ENCODE measurements at regions not wholly inside any gene's neighbourhood (a gene's known extent, or its start where the extent isn't known, plus 50 kb on each side); places are given as distances from the start of the nearest gene placed in this dataset.

DNA sequence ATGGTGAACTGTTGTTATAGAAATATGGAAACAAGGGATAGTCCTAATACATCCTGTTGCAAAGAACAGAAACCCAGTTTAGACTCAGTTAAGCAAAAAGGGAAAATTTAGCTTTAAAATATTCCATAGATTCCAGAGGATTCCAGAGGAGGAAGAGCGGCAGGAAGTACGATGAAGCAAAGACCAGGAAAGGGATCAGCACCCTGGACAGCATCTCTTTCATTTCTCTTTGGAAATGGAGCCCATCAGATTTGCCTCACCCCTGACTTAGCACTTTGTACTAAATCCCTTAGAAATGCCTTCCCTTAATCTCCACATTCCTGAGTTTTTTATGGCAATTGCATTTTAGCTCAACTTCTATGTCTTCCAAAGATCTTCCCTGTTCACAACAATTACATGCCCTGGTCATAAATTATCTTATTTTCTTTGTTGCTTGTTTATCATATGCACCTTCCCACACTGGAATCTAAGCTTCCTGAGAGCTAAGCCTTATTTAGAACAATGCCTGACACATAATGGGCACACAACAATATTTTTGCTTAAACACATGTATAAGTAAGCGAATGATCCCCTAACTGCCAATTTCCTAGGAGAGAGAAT is 150.0 kb upstream of the RBFOX1 start:
- DNase-seq = no peak

DNA sequence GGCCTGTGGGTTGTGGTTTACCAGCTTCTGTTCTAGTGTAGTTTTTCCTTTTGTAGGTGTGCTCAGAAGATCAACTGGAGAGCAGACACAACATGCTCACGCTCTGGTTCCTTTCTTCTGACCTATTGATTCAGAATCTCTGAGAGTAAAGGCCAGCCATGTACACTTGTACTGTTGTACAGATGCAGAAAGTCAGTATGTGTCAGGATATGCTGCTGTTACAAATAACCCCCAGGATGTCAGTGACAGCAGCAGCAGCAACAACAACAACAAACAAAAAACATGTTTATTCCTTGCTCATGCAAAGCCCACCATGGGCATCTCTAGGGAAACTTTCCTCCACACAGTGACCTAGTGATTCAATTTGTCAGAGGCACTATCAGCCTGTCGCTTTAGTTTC is 154.8 kb upstream of the RBFOX1 start:
- DNase-seq = no peak

DNA sequence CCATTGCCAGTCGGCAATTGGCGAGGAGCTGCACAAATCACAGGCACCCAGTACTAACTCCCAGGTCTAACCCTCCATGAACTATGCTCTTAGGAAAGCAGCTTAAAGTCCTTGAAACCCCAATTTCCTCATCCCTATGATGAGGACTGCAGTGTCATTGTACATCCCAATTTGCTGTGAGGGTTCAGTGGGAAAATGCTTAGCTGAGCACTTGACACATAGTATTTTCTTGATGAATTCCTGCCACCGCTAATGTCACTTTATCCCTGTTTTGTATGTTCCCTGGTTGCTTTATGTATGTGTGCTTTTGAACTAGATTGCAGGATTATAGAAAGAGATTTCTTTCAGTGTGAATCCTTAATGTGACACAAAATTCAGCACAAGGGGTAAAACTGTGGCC is 161.5 kb upstream of the RBFOX1 start:
- no peak for DNase-seq

DNA sequence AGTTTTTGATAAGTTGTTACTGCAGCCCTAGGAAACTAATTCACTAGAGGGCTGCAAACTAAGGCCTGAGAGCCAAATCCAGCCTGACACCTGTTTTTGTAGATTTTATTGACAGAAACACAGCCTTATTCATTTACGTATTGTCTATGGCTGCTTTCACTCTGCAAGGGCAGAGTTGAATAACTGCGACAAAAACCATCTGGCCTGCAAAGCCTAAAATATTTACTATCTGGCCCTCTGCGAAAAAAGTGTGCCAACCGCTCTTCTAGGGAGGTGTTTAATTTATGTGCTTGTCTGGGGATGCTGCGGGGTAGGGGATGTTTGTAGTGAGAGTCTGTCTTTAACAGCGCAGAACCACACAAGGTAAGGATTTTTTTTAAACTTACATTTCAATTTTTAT is 165.0 kb upstream of the RBFOX1 start:
- no peak for DNase-seq

DNA sequence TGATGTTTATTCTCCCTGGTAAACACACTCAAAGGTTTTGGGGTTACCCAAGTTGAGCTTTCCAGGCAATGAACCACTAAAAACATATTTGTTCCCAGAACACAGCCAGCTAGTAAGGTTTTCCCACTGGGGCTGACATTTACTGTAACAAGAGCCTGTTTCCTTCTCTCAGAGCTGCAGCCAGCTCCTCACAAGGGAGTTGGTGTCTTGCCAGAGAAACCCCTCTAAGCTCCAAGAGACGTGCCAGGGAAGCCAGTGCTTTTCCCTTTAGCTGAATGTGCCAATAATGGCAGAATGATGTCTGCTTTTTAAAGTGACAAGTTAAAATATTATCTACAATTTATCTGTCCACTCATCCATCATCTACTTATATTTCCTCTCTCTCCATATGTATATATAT is 170.8 kb upstream of the RBFOX1 start:
- DNase-seq = no peak

DNA sequence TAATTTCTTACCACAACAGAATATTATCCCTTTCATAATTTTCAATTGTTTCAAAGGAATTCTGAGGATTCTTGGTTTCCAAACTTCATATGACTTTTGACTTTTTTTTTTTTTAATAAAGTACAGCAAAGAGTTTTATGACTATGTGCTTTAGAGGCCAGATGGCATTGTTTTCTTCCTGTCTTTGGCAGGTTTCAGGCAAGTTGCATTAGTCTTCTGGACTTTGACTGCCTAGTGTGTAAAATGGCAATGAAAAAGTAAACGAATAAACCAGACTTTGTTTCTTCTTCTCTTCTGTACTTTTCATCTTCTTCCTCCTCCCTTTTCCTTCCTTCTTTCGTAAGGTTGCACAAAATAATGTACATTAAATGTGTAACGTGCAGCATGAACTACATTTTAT is 172.6 kb upstream of the RBFOX1 start:
- no peak for DNase-seq

DNA sequence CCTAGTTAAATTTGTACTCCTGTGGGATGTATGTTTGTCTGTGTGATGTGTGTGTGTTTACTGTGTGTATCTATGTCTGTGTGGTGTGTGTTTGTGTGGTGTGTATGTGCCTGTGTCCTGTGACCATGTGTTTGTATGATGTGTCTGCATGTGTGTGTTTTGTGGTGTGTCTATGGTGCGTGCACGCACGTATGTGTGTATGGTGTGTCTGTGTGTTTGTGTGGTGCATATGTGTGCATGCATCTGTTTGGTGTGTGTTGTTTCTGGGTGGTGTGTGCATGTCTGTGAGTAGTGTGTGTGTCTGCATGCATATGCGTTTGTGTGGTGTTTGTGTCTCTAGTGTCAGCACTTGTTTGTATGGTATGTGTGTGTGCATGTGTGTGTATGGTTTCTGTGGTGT is 174.2 kb upstream of the RBFOX1 start:
- DNase-seq = no peak

DNA sequence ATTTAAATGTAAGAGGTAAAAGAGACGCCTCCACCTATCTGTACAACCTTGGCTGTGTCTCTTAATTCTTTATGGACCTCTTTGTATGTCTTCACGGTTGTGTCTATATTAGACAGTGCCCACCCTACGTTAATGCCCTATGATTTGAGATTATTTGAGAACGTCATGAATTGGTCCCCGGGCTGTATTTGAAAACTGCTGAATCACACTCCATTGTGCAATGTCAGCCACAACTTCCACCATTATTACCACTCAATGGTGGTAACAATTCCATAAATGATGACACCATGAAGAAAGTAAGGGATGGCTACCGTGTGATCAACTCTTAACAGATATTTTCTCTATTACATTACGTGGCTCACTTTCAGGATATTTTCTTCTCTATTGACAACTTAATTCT is 182.4 kb upstream of the RBFOX1 start:
- DNase-seq = no peak

DNA sequence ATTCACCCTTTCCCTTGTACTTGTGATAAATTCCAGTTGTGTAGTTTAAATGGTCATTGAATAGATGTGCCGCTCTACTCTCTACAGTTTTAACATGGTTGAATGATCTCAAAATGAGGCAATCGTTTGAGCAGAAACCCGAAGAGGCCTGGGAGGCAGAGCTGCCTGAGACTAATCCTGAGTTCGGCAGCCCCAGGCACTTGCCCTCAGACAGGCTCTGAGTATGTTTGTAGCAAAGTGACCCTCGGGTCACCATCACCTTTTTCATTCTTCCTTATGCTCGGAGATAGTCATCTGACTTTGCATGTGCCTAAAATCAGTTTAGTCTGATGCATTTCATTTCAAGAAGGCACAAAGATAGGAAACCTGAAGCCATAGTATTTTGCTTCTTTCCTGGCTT is 184.0 kb upstream of the RBFOX1 start:
- no peak for DNase-seq

DNA sequence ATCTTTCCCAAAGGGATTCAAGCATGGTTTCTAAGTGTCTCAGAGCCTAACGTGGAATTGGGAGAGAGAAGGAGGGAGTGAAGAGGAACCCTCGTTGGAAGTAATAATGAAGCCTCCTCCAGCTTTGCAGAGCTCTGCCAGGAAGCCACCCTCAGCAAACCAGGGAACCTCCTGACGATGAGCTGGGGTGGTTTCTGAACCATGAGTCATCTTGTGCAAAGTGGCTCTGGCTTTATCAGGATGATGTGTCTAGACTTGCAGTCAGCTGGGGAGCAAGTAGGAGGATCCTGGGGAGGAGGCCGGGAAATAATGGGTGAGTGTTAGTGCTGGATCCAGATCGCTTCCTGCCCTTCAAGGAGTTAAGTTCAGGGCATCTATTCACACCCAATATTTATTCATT is 191.7 kb upstream of the RBFOX1 start:
- no peak for DNase-seq

DNA sequence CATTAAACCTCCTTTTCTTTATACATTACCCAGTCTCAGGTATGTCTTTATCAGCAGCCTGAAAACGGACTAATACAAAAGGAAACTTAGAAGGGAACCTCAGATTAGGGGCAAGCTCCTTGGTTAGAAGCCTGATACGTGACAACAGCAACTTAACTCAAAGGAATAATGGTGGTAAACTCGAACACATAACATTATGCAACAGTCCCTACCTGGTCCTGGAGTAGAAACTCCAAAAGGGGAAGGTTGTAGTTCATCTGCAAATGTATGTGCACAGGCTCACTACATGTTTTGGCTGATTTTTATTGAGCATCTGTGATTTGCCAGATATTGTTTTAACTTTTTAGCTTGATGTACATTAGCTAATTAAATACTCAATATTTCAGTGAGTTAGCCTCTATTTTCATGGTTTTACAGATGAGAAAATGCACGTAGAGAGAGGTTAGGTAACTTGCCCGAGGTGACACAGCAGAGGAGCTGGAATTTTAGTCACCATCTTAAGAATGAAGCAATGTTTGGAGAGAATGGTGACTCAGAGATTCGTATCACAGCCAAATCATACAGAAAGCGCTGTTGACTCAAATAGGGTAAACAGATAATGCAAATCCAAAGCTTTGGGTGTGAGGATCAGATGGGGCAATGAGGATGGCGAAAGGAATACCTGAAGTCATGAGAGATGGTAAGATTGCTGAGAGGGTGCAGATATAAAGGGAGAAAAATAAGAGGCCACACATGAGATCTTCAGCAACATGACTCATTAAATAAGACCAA is 194.9 kb upstream of the RBFOX1 start:
- no peak for DNase-seq

DNA sequence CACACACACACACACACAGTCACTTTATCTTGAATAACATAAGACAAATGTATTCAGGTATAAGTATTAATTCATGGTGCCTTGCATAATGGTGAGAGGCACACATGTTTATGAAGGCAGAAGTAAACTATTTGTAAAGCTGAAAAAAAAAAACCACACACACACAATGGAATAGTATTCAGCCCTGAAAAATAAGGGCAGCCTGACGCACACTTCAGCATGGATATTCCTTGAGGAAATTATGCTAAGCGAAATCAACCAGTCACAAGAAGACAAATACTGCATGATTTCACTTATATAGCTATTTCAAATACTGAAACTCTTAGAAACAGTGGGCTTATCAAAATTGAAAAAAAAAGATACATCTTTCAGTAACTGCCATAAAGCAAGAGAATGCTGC is 200.2 kb upstream of the RBFOX1 start:
- no peak for DNase-seq

DNA sequence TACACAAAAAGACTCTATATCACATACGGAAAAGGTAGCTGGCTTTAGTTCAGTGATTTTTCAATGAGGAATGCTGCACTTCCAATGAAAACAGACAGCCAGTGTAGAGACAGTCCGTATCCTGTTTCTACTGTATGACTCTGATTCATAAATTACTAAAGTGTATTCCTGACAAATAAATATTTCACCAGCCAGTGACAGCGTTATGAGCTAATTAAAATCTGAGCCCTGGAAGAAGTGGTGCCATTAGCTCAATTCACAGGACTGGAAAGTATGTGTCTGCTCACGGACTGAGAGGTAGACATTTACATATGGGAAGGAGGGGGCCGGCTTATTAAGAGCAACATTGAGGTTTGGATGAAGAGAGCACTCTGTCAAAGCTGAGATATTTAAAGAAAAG is 207.9 kb upstream of the RBFOX1 start:
- no peak for DNase-seq

DNA sequence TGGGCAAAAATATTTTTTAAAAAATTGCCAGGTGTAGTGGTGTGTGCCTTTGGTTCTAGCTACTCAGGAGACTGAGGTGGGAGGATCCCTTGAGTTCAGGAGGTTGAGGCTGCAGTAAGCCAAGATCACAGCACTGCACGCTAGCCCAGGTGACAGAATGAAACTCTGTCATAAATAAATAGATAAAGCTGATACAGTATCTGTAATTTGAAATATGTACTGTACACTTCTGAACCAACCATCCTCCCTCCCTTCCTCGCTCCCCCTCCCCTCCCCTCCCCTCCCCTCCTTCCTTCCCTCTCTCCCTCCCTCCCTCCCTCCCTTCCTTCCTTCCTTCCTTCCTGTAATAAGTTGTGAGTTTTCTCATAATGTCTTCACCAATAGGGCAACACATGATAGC is 208.4 kb upstream of the RBFOX1 start:
- DNase-seq = no peak

DNA sequence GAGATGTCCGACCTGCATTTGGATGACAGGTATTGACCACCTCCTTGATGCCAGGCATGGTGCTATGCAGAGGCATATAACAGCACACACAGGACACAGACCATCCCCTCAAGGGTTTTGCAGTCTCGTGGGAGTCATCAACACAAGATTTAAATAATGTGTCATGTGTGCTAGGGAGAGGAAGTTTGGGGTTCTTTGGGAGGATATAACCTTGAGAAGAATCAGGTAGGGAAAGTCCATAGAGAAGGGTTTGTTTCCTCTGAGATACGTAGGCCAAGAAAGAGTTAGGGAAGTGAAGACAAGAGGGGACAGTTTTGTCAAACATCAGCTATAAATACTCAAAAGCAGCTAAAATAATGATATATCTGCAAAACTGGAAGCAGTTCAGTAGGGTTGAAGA is 215.9 kb upstream of the RBFOX1 start:
- DNase-seq = no peak

DNA sequence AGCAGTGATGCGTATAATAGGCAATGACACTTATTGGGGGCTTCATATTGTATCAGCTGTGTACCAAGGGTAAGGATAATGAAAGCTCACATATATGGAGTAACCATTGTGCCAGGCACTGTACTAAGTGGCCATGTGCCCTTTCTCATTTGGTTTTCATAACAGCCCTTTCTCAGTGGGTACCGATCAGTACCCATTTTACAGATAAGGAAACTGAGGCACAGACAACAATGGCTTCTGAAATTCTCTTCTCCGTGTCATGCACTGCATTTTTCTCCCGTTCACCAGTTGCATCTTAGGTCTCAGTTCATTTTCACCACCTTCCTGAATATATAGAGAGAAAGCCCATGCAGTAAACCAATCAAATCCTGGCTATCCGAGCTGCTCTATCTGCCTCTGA is 216.7 kb upstream of the RBFOX1 start:
- no peak for DNase-seq

DNA sequence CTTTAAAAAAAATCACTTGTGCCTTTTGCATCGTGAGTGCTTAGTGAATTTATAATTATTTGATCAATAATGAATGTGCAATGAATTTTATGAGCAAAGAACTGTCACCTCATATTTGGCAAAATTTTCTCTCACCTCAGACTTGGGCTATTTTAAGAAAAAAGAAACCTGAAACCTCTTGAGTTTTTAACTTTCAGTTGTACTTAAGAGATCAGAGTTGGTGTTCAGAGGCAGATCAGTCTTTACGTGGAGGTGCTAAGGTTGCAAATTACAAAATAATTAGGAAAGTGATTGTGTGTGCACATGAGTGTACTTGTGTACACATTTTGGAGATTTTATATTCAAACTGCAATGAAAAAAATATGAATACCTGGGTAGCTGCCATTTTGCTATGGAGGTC is 218.7 kb upstream of the RBFOX1 start:
- no peak for DNase-seq

DNA sequence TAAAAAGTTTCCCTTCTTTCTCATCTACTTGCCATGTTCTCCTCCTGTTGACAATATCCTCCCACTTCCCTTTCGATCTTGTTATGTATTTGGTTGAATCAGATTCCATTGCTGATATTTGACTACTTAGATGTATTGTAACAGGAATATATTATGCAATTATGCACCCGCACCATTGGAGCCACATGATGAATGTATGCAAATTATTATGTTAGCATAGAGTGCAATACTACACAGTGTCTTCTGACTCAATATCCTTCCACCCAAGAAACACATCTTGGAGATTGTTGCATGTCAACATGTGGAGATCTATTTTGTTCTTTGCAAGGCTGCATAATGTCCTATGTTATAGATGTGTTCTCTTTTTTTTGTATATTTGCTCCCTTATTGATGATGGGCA is 219.2 kb upstream of the RBFOX1 start:
- DNase-seq = no peak

DNA sequence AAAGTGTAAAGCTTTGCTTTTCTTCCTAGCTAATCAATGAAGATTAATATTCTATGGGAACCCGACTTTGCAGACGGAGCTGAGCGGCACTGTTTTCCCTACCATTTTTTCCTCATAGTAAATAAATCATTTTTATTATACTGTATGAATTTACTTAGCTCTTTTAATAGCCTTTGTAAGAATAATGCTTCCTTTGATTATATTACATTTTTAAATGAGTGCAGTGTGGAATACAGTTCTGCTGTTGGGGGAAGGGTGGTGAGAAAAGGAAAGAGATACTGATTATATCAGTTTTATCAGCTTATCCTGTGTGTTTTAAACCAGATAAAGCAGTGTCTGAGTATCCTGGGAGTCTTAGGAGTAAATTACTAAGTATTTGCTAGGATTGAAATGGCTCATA is 221.4 kb upstream of the RBFOX1 start:
- DNase-seq = no peak

DNA sequence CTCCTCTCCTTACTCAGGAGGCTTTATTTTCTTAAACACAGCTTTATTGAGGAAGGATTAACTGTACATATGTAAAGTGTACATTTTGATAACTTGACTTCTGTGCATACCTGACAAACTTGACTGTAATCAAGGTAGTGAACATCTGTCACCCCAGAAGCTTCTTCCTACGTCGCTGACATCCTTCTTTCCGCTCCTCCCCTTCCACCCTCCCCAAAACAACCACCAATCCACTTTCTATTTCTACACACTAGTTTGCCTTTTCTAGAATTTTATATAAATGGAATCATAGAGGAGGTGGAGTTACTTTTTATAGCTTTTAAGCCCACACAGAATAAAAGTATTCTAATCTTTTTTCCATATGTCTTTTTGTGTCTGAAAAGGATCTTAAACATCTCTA is 225.2 kb upstream of the RBFOX1 start:
- no peak for DNase-seq

DNA sequence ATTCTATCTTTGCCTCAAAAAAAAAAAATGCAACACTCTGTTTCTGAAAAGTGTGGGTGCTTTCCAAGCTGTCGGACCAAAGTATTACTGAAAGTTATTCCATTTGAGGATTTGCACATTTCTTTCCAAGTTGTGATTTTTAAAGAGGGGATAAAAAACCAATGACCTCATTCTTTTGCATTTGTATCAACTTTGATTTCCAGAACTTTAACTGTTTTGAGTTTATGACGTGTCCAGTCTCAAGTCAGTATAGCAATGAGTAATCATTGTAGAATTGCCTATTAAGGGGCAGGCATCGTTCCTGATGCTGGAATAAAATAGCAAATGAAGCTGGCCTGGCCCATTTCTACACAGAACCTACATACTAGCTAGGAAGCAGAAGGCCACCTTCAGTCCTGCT is 229.6 kb upstream of the RBFOX1 start:
- no peak for DNase-seq

DNA sequence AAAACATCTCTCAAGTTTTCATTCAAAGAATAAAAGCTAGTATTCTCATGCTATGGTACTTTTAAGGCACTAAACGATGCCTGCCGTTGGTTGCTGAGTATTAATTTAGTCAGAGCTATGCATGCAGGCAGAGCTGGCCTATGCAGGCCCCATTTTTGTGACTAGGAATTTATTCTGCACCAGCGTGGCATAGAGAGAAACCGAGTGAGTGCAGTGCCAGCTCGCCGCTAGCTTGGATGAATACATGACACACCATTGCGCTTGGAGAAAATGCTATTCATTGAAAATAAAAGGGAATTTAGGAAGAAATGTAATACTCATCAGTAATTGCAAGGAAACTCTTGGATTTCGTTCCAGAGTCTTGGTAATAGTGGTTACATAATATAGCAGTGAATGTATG is 231.6 kb upstream of the RBFOX1 start:
- DNase-seq = no peak

DNA sequence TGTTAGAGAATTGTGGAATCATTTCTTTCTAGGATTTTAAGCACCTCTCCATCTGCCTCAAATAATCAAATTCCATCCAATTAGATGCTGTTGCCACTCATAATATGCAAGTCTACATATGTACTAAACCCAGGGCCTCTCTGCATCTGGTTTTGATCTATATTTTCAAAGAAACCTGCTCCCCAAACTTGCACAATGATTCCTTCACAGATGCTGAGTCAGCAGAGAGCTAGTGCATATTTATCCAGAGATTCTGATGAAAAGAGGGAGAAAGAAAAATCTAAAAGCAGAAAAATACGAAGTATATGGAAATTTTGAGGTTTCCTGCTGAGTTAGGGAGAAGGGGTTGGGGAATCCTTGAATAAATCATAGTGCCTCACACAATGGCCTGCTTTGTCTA is 235.1 kb upstream of the RBFOX1 start:
- DNase-seq = no peak

DNA sequence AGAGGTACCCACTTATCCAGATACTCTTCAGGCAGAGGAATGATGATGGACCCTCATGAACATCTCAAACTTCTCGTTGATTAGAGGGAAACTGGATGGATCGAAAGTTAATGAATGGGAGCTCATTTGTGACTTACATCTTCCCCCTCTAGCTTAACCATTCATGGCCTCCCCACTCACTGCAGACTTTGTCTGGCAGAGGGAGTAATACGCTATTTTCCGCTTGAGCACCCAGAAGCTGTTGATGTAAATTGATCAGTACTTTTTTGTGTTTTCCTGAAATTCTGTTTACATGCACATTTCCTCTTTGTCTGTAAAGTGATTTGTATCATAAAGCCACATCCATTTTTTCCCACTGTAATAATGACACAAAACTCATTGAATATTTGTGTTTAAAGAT is 239.1 kb upstream of the RBFOX1 start:
- no peak for DNase-seq

DNA sequence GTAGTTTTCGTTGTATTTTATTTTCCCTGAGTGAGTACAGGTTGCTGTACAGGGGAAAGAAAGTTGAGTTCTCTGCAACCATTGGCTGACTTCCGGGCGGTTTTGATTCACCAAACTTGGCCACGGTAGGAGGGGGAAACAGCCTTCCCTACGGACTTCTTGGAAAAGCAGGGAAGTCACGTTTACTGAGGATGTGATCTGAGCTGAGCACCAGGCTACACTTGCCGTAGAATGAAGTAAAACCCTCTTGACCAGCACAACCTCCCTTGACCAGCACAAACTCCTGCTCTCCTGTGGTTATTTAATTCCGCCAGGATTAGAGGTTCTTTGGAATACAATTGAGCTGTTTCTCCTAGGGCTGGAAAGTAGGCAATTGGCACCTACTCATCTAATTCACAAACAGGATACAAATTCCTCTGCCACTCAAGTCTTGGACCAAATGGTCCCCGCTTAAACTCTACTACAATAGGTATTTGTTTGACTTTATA is 242.0 kb upstream of the RBFOX1 start:
- DNase-seq = no peak
